H1 (cell line): ENCODE measurements at regions not wholly inside any gene's neighbourhood (a gene's known extent, or its start where the extent isn't known, plus 50 kb on each side); places are given as distances from the start of the nearest gene placed in this dataset.

Experiments used
- CTCF ChIA-PET: fragments of 300-600 bp; sonication (Branson Sonifier 250); formaldehyde crosslinking; loops from one replicate; lab custom pipeline; 2021; ENCODE audit not compliant: partially characterized antibody; lab: Charles Lee
- POLR2A ChIA-PET: fragments of 300-600 bp; sonication (Branson Sonifier 250); formaldehyde crosslinking; loops from one replicate; lab custom pipeline; 2021; ENCODE audit warnings: inconsistent platforms; ENCODE audit not compliant: partially characterized antibody; lab: Charles Lee
- DNase-seq, 2 experiments: peaks; one replicate each; pipeline versions ENCODE4 v3.0.0 to v3.0.0-alpha.2; 2010 to 2022; ENCODE audit warnings: low spot score in 2 of 2, low read depth in 1 of 2, mixed read lengths in 1 of 2
- FAIRE-seq: peaks from 2 replicates; lab custom pipeline; 2011; peaks lifted over from hg19 to GRCh38; lab: Jason Lieb, UNC
- H2AFZ ChIP-seq: 2 replicates; pipeline ENCODE4 v1.8.1; 2012; ENCODE audit warnings: low read length, inconsistent platforms
- H2AK5ac ChIP-seq: 2 replicates; pipeline ENCODE4 v1.6.1; 2013; ENCODE audit warnings: low read depth, low read length
- H2BK120ac ChIP-seq: replicated peaks from 2 replicates; pipeline ENCODE3; 2013; ENCODE audit warnings: low read depth, low read length, inconsistent platforms
- H2BK12ac ChIP-seq: 2 replicates; pipeline ENCODE4 v1.6.1; 2013; ENCODE audit warnings: low read depth, low read length
- H2BK15ac ChIP-seq: 2 replicates; pipeline ENCODE4 v1.6.1; 2013; ENCODE audit warnings: low read length
- H2BK20ac ChIP-seq: 2 replicates; pipeline ENCODE4 v1.6.1; 2013; ENCODE audit warnings: low read length
- H2BK5ac ChIP-seq: 2 replicates; pipeline ENCODE4 v1.6.1; 2013; ENCODE audit warnings: low read depth, low read length
- H3K14ac ChIP-seq: 2 replicates; pipeline ENCODE4 v1.6.1; 2013; ENCODE audit warnings: inconsistent platforms; ENCODE audit not compliant: insufficient read length
- H3K18ac ChIP-seq: 2 replicates; pipeline ENCODE4 v1.6.1; 2013; ENCODE audit warnings: low read length; ENCODE audit errors: extremely low read depth
- H3K23ac ChIP-seq: 2 replicates; pipeline ENCODE4 v1.6.1; 2013; ENCODE audit warnings: inconsistent platforms; ENCODE audit not compliant: insufficient read length
- H3K23me2 ChIP-seq: 2 replicates; pipeline ENCODE4 v1.6.1; 2013; ENCODE audit warnings: low read depth, low read length
- H3K27ac ChIP-seq: 2 replicates; pipeline ENCODE4 v1.6.1; 2011; ENCODE audit warnings: low read depth, low read length, inconsistent platforms
- H3K27me3 ChIP-seq, 4 experiments: replicated peaks in 1 of 4; 1 replicate in 1 of 4; 2 replicates in 3 of 4; pipeline versions ENCODE4 v1.6.1 to v1.8.1; 2011 to 2013; ENCODE audit warnings: low read length in 3 of 4, mild to moderate bottlenecking in 3 of 4, inconsistent platforms in 2 of 4, mixed read lengths in 2 of 4, moderate library complexity in 1 of 4; ENCODE audit not compliant: control insufficient read depth in 3 of 4, insufficient read depth in 3 of 4; ENCODE audit errors: extremely low read depth in 1 of 4
- H3K36me3 ChIP-seq, 4 experiments: 2 replicates each; pipeline versions ENCODE4 v1.6.1 to v1.8.1; 2011 to 2013; ENCODE audit warnings: mild to moderate bottlenecking in 4 of 4, low read length in 3 of 4, moderate library complexity in 2 of 4, control low read depth in 1 of 4, inconsistent platforms in 1 of 4; ENCODE audit not compliant: insufficient read depth in 4 of 4, control insufficient read depth in 2 of 4
- H3K4ac ChIP-seq: replicated peaks from 2 replicates; pipeline ENCODE3; 2013; ENCODE audit warnings: low read length, low read depth, mixed read lengths, inconsistent platforms; ENCODE audit not compliant: insufficient read length
- H3K4me1 ChIP-seq, 4 experiments: replicated peaks in 1 of 4; 1 replicate in 1 of 4; 2 replicates in 3 of 4; pipeline versions ENCODE4 v1.6.1 to v1.8.1; 2011 to 2013; ENCODE audit warnings: low read length in 3 of 4, inconsistent platforms in 2 of 4, mixed read lengths in 1 of 4; ENCODE audit not compliant: insufficient read depth in 4 of 4, control insufficient read depth in 3 of 4
- H3K4me2 ChIP-seq, 2 experiments: 2 replicates each; pipeline versions ENCODE4 v1.6.1 to v1.8.1; 2011 to 2013; ENCODE audit warnings: low read depth in 2 of 2, low read length in 2 of 2, control low read depth in 1 of 2, inconsistent platforms in 1 of 2, mild to moderate bottlenecking in 1 of 2; ENCODE audit not compliant: insufficient read depth in 1 of 2
- H3K4me3 ChIP-seq, 4 experiments: fragments of 200-600, 300-600 bp in 1 of 4; sonication (generic), shearing (Covaris generic), sonication (Bioruptor Twin) in 1 of 4; 2 replicates each; pipeline versions ENCODE4 v1.5.1 to v1.8.1; 2011 to 2016; ENCODE audit warnings: low read length in 4 of 4, low read depth in 3 of 4, control low read depth in 2 of 4, inconsistent platforms in 2 of 4, mild to moderate bottlenecking in 2 of 4, mixed read lengths in 1 of 4, moderate library complexity in 1 of 4; ENCODE audit not compliant: insufficient read depth in 2 of 4; ENCODE audit errors: extremely low read depth in 1 of 4
- H3K56ac ChIP-seq: replicated peaks from 2 replicates; pipeline ENCODE3; 2013; ENCODE audit warnings: low read depth, mild to moderate bottlenecking, mixed read lengths, low read length, inconsistent platforms; ENCODE audit not compliant: insufficient read length
- H3K79me1 ChIP-seq: 2 replicates; pipeline ENCODE4 v1.6.1; 2013; ENCODE audit warnings: low read depth, low read length, control low read depth
- H3K79me2 ChIP-seq, 2 experiments: 2 replicates each; pipeline versions ENCODE4 v1.6.1 to v1.8.1; 2012 to 2013; ENCODE audit warnings: low read length in 2 of 2, mild to moderate bottlenecking in 2 of 2, inconsistent platforms in 1 of 2; ENCODE audit not compliant: insufficient read depth in 2 of 2, control insufficient read depth in 1 of 2
- H3K9ac ChIP-seq, 4 experiments: replicated peaks in 1 of 4; 1 replicate in 1 of 4; 2 replicates in 3 of 4; pipeline versions ENCODE4 v1.6.1 to v1.8.1; 2011 to 2013; ENCODE audit warnings: low read depth in 3 of 4, low read length in 3 of 4, control low read depth in 2 of 4, mild to moderate bottlenecking in 2 of 4, moderate library complexity in 2 of 4, inconsistent platforms in 1 of 4; ENCODE audit errors: extremely low read depth in 1 of 4
- H3K9me3 ChIP-seq, 2 experiments: 2 replicates each; pipeline versions ENCODE4 v1.6.1 to v1.8.1; 2012 to 2013; ENCODE audit warnings: mild to moderate bottlenecking in 2 of 2, moderate library complexity in 2 of 2, control low read depth in 1 of 2, inconsistent platforms in 1 of 2, low read depth in 1 of 2, low read length in 1 of 2, mixed read lengths in 1 of 2; ENCODE audit not compliant: insufficient read depth in 2 of 2
- H4K20me1 ChIP-seq, 2 experiments: replicated peaks in 1 of 2; 2 replicates each; pipeline versions ENCODE3 to v1.8.1; 2011 to 2013; ENCODE audit warnings: inconsistent platforms in 2 of 2, low read length in 2 of 2, mild to moderate bottlenecking in 1 of 2; ENCODE audit not compliant: insufficient read depth in 2 of 2, control insufficient read depth in 1 of 2
- H4K5ac ChIP-seq: 2 replicates; pipeline ENCODE4 v1.6.1; 2013; ENCODE audit warnings: low read length, low read depth, mixed read lengths, inconsistent platforms; ENCODE audit not compliant: insufficient read length
- H4K8ac ChIP-seq: 2 replicates; pipeline ENCODE4 v1.8.0; 2013; ENCODE audit warnings: mild to moderate bottlenecking, moderate library complexity, low read length, inconsistent platforms; ENCODE audit not compliant: insufficient read depth; ENCODE audit errors: extremely low read depth
- H4K91ac ChIP-seq: replicated peaks from 2 replicates; pipeline ENCODE3; 2013; ENCODE audit warnings: low read length, mixed read lengths, inconsistent platforms; ENCODE audit not compliant: insufficient read length
- CHD1 ChIP-seq: IDR thresholded peaks from 2 replicates; pipeline ENCODE4 v1.6.1; 2012; ENCODE audit warnings: low read depth, low read length, improper control_type of control experiment
- EGR1 ChIP-seq: IDR thresholded peaks from 2 replicates; pipeline ENCODE4 v1.6.1; 2011; ENCODE audit warnings: low read depth, low read length, borderline replicate concordance
- JUND ChIP-seq: IDR thresholded peaks from 2 replicates; pipeline ENCODE4 v1.6.1; 2011; ENCODE audit warnings: mild to moderate bottlenecking, improper control_type of control experiment, low read length
- KDM1A ChIP-seq: fragments of 200-600, 300-600 bp; sonication (generic); IDR thresholded peaks from 2 replicates; pipeline ENCODE4 v1.7.1; 2016; ENCODE audit warnings: mild to moderate bottlenecking, low read length, borderline replicate concordance
- KDM4A ChIP-seq: IDR thresholded peaks from one replicate; pipeline ENCODE4 v1.7.1; 2012; ENCODE audit warnings: low read depth, mild to moderate bottlenecking, moderate library complexity, low read length, inconsistent platforms; ENCODE audit not compliant: severe bottlenecking
- KDM5A ChIP-seq: fragments of 200-600 bp; IDR thresholded peaks from 2 replicates; pipeline ENCODE4 v1.7.1; 2012; ENCODE audit warnings: mild to moderate bottlenecking, low read length, inconsistent platforms, mixed read lengths
- POLR2A ChIP-seq, 2 experiments: IDR thresholded peaks; 1 replicate in 1 of 2; 2 replicates in 1 of 2; pipeline ENCODE4 v1.6.1; 2011; ENCODE audit warnings: low read depth in 2 of 2, low read length in 2 of 2, mild to moderate bottlenecking in 2 of 2; ENCODE audit errors: control extremely low read depth in 1 of 2
- POLR2AphosphoS5 ChIP-seq: IDR thresholded peaks from 2 replicates; pipeline ENCODE4 v1.6.1; 2011; ENCODE audit warnings: low read depth, low read length
- RXRA ChIP-seq: IDR thresholded peaks from 2 replicates; pipeline ENCODE4 v1.6.1; 2011; ENCODE audit warnings: low read depth, mild to moderate bottlenecking, low read length, moderate library complexity; ENCODE audit not compliant: insufficient read depth
- TCF12 ChIP-seq: IDR thresholded peaks from 2 replicates; pipeline ENCODE4 v1.6.1; 2011; ENCODE audit warnings: low read depth, mild to moderate bottlenecking, low read length
- USF2 ChIP-seq: IDR thresholded peaks from 2 replicates; pipeline ENCODE4 v1.6.1; 2011; ENCODE audit warnings: low read length, improper control_type of control experiment
- WGBS, 2 experiments: shearing (Covaris generic) in 1 of 2; methylation state at CpG; one replicate each; pipeline versions ENCODE4 v1.1.6 to v1.1.7; 2013 to 2015; ENCODE audit warnings: low lambda C conversion rate in 2 of 2, mixed read lengths in 2 of 2, inconsistent platforms in 1 of 2, low coverage in 1 of 2, missing lambda C conversion rate in 1 of 2; ENCODE audit not compliant: insufficient replicate concordance in 2 of 2, insufficient coverage in 1 of 2, insufficient read length in 1 of 2; ENCODE audit errors: extremely low coverage in 1 of 2, missing lambda C conversion rate in 1 of 2; 5-methylcytosine and 5-hydroxymethylcytosine counted together

DNA sequence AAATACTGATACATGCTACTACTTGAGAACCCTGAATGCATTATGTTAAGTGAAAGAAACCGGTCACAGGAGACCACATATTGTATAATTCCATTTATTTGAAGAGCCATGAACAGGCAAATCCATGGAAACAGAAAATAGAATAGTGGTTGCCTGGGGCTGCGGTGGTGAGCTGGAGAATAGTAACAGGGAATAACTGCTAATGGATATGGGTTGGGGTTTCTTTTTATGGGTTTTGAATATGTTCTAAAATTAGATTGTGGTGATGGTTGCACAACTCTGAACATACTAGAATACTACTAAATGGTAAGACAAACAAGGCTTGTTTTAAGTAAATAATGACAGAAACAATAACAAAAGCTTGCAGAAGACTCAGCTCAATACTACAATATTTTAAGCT is 293.0 kb downstream of the BTG1 start:
- WGBS, 2 experiments: 97% methylated on average over 2 of the region's 2 CpGs; no CpG with 5 or more reads in 1 of the 2 experiments
- H3K4me1 ChIP-seq: no peaks in the 10 kb centered on the region
- H4K8ac ChIP-seq: no peak overlapping the region
- H3K36me3 ChIP-seq: no peaks in the 10 kb centered on the region
- DNase-seq: no peak
- H3K79me1 ChIP-seq: no peaks in the 10 kb centered on the region
- H2BK20ac ChIP-seq: no peak overlapping the region
- H3K14ac ChIP-seq: no peak overlapping the region
- ChIA-PET POLR2A (no interaction called here), CTCF (interaction anchor here (0.5 to 0.6 kb wide), 3 partner anchors 33 to 236 kb away, joined by 3 to 4 read pairs (median 3); no protein-coding TSS in a partner anchor)
- H2BK120ac ChIP-seq: no peak overlapping the region
- no peaks in the 10 kb centered on the region for H3K9me3 ChIP-seq
- no peak overlapping the region for H2AK5ac ChIP-seq
- H3K23me2 ChIP-seq: no peaks in the 10 kb centered on the region
- H3K18ac ChIP-seq: no peak overlapping the region
- FAIRE-seq: no peak
- H3K27ac ChIP-seq: no peak overlapping the region
- H3K56ac ChIP-seq: no peak overlapping the region
- no peak overlapping the region for H4K5ac ChIP-seq
- no peak overlapping the region for H2BK15ac ChIP-seq
- H3K9ac ChIP-seq: no peak overlapping the region
- H3K4me3 ChIP-seq: no peak overlapping the region
- H4K20me1 ChIP-seq: no peaks in the 10 kb centered on the region
- no peak overlapping the region for H2AFZ ChIP-seq
- no peak overlapping the region for H4K91ac ChIP-seq
- H2BK5ac ChIP-seq: no peak overlapping the region
- no peak for TF ChIP-seq POLR2AphosphoS5
- TF ChIP-seq KDM5A: no peak
- TF ChIP-seq KDM4A: no peak
- TF ChIP-seq CHD1: no peak
- no peak for TF ChIP-seq JUND
- no peak for TF ChIP-seq USF2
- no peak for TF ChIP-seq EGR1
- TF ChIP-seq RXRA: no peak
- no peak for TF ChIP-seq POLR2A (IDR thresholded peaks at IDR 0.05; ENCODE audit: control extremely low read depth in 1 of 2, low read depth in 2 of 2, low read length in 2 of 2)
- no peak for TF ChIP-seq KDM1A
- TF ChIP-seq TCF12: no peak
- no peak overlapping the region for H3K23ac ChIP-seq
- no peaks in the 10 kb centered on the region for H3K79me2 ChIP-seq
- no peaks in the 10 kb centered on the region for H3K27me3 ChIP-seq
- no peak overlapping the region for H2BK12ac ChIP-seq
- H3K4me2 ChIP-seq: no peak overlapping the region
- H3K4ac ChIP-seq: no peak overlapping the region
